T-helper 22 cell (primary cell): ENCODE measurements at regions not wholly inside any gene's neighbourhood (a gene's known extent, or its start where the extent isn't known, plus 50 kb on each side); places are given as distances from the start of the nearest gene placed in this dataset.
"Not testable (repeated sequence)": the region's sequence is repeated elsewhere in the genome, so short reads cannot be mapped to it uniquely, and the experiment has no call there.

Experiments
- DNase-seq: peaks from one replicate; pipeline ENCODE4 v3.0.0-alpha.2; 2020; ENCODE audit warnings: low read depth

DNA sequence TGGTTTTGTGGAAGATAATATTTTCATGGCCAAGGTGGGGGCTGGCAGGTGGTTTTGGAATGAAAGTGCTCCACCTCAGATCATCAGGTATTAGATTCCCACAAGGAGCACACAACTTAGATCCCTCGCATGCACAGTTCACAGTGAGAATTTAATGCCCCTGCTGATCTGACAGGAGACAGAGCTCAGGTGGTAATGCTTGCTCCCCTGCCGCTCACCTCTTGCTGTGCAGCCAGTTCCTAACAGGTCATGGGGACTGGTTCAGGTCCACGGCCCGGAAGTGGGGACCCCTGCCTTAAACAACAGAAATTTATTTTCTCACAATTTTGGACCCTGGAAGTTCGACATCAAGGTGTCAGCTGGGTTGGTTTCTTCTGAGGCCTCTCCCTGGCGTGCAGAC is 668.7 kb upstream of the ZNF608 start:
- DNase-seq: no peak

DNA sequence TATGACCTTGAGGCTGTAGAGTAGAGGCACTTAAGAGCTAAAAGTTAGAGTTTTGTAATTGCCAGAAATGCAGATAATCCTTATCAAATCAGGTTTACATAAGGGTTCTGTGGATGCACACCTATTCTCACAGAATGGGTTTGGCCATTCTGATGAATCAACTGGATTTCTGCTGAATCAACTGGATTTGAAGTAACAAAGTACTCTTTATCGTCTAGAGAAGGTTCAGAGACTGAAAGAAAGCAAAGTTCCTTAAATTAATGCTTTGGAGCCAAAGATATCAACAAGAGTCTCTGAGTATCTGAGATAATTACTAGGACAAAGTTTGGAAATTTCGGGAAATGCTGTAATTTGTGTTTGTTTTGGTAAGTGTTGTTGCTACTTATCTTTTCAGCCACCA is 669.6 kb upstream of the ZNF608 start:
- no peak for DNase-seq

DNA sequence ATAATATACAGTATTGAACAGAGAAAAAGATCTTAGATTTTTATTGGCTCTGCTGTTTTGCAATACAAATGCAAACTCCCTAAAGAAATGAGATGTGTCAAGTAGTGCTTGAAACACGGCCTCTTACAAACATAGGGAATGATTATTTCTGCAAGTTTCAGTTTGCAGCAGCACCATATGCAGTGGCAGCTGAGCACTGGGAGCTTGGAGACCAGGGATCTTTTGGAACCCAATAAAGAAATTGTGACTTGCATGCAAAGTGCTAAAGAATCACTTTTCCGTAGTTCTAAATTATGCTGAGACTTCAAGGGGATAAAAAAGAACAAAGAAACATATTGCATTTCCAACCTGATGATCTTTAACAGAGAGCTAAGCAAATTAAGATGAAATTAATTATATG is 674.6 kb upstream of the ZNF608 start:
- no peak for DNase-seq

DNA sequence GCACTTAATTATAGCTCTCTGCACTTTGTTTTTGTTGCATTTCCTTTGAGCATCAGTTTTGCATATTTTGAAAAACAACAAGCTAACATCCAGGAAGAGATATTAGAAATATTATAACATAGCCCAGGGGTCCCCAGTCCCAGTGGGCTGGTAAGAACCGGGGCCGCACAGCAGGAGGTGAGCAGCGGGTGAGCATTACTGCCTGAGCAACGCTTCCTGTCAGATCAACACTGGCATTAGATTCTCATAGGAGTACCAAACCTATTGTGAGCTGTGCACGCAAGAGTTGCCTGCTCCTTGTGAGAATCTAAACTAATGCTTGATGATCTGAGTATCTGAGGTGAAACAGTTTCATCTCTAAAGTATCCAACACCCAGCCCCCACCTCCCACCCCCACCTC is 675.9 kb upstream of the ZNF608 start:
- DNase-seq: no peak

DNA sequence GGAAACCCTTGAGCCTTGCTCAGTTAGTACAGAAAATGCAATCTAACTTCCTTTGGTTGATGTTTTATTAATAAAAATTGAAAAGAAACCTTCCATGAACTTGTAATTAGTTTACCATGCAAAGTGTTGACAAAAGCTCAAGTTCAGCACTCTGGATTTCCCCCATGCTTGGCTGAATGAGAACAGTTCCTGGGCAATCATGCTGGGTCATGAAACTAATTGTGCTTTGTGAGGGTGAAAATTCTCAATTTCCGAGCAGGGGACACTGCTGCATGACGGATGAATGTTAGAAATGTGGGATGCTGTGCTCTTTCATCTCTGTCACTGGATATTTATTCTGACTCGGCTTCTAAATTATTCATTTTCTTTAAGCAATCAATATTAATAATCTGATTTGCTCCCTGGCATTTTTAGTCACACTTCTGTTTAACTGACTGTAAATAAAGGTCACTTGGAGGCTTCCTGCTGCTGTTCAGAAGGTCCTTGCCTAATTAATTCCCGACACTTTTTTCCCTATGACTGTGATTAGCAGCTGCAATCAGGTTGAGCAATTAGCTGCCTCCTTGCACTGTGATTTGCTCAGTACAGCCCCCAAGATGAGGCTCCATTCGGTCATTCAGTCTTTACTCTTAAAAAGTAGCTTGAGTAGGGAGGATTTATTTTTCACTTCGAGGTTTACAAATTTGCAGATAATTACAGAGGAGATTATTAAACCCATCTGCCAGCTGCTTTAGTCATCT is 678.1 kb upstream of the ZNF608 start:
- DNase-seq: no peak

DNA sequence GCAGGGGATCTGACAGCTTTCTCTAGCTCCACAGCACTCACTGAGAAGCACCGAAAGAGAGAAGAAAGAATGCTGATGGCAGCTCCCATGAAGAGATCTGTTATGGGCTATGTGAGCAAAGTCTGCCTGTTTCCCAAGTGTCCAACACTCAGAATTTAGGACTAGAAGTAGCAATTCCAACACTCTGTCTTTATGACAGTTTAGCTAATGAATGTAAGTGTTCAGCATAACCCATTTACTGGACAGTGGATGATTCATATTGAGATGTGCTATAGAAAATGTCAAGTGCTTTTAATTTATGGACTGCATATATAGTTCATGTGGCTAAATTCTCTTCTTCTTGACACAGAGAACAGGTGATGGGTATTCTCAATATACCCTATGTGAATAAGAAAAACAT is 683.1 kb upstream of the ZNF608 start:
- no peak for DNase-seq

DNA sequence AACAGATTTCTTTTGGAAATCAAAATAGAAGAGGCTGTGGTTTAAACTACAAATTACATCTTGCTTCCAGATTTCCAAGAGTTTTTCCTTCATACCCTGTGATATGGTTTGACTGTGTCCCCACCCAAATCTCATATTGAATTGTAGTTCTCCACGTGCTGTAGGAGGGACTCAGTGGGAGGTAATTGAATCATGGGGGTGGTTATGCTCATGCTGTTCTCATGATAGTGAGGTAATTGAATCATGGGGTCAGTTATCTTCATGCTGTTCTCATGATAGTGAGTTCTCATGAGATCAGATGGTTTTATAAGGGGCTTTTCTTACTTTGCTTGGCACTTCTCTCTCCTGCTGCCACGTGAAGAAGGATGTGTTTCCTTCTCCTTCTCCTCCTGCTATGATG is 687.0 kb upstream of the ZNF608 start:
- no peak for DNase-seq

DNA sequence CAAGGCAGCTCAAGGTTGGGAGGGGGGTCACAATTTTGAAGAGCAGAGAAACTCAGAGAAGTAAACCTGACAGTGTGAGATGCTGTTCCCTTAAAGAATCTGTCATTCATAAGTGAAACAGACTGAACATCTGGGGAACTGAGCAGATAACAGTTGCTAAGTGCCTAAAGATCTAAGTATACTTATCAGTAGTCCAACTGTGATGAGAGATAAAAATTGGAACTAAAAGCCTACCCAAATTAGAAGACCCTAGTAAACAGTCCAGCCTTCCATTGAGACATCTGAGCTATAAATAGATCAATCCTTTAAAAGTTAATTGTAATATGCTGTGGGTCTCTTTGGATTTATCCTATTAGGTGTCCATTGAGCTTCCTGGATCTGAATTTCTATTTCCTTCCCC is 692.8 kb upstream of the ZNF608 start:
- DNase-seq: no peak

DNA sequence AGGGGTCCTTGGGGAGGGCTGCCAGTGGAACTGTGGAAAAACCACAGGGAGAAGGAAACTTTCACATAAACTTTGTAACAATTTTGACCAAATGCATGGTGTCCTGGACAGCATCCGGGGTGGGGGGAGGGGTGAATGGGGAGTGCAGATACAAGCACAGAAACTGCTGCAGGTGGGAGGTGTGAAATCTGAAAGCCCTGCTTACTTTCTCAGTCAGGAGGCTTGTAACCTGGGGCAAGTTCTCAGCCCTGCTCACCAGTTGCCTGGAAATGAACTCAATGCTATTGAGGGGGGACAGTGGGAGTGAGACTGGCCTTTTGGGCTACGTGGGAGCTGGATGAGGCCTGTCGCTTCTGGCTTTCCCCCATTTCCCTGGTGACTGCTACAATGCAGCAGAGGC is 694.5 kb upstream of the ZNF608 start:
- no peak for DNase-seq

DNA sequence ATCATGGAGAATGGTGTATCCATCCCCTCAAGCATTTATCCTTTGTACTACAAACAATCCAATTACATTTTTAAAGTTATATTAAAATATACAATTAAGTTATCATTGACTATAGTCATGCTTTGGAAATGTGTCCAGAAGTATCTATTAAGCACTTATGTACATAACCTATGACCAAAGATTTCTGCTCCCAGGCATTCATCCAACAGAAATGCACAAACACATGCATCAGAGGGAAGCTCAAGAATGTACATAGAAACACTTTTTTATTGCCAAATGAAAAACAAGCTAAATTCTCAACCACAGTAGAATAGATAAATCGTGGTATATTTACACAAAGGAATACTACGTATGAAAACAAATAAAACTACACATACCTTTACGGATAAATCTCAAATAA is 700.5 kb upstream of the ZNF608 start:
- no peak for DNase-seq

DNA sequence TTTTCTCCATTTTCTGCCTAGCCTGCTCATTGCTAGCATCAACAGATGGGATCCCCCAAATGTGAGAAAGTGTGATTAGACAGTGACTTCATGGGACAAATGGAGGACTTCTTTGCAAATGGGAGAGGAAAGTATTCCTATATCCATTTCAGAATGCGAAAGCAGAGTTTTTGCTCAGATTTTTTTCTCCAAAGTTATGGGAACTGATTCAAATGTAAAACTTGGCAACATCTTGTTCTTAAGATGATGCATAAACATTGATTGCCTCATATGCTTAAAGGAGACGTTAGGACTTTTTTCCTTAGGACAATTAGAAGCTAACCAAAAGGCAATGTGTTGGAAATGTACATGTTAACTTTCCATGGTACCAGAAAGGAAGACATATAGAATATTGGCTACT is 704.3 kb upstream of the ZNF608 start:
- no peak for DNase-seq

DNA sequence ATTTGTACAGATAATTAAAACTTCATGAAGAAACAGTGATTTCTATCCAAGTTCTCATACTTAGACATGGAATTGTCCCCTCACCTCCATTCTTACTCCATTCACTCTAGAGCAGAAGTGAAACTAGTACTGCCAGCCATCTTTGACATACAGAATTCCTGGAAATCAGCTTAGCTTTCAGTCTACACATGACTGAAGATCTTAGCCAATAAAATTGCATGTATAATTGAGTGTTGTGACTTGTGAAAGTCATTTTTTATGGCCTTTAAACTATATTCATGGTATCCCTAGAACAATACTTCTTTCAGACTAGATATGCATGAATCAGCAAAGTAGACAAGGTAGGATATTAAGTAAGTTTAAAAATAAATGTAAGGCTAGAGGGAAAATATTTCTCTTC is 705.2 kb upstream of the ZNF608 start:
- DNase-seq: no peak

DNA sequence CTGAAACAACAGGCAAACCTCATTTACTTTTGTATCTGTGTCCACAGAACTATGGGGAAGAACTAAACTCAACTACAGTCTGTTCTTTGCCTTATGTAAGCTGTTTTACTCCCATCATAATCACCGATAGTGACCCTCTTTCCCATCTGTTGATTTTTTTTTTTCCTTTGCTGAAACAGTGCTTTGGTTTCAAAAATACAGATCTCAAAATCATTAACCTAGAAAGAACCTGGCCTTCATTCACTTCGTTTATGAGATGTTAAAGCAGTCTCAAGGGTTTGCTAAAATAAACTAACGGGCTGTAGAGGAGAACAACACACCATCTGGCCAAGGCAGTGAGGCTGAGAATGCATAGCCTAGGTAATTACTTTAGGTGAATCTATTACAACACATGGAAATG is 706.6 kb upstream of the ZNF608 start:
- no peak for DNase-seq

DNA sequence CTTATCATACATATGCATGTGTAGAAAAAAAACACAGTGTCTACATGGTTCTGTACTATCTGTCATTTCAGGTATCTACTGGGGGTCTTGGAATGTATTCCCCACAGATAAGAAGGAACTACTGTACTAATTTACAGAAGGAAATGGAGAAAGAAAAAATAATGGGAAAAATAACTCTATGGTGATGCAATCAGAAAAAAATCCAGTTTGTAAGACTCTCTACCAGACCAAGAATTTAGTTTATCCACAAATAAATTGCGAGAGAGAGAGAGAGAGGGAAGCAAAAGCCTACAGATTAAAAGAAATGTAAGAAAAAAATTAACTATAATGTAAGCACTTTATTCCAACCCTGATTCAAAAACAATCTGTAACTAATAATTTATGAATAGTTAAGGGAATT is 708.6 kb upstream of the ZNF608 start:
- no peak for DNase-seq

DNA sequence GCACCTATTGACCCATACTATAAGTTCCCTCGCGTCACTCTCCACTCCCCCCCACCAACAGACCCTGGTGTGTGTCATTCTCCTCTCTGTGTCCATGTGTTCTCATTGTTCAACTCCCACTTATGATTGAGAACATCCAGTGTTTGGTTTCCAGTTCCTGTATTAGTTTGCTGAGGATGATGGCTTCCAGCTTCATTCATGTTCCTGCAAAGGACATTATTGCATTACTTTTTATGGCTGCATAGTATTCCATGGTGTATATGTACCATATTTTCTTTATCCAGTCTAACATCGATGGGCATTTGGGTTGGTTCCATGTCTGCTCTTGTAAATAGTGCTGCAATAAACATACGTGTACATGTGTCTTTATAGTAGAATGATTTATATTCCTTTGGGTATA is 709.6 kb upstream of the ZNF608 start:
- not testable (repeated sequence) for DNase-seq

DNA sequence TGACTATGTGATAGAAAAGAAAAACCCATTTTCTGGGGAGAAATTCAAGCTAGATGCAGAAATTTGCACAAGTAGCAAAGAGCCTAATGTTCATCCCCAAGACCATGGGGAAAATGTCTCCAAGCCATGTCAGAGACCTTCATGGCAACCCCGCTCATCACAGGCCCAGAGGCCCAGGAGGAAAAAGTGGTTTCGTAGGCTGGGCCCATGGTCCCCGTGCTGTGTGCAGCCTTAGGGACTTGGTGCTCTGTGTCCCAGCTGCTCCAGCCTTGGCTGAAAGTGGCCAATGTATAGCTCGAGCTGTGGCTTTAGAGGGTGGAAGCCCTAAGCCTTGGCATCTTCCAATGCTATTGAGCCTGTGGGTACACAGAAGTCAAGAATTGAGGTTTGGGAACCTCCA is 711.2 kb upstream of the ZNF608 start:
- no peak for DNase-seq

DNA sequence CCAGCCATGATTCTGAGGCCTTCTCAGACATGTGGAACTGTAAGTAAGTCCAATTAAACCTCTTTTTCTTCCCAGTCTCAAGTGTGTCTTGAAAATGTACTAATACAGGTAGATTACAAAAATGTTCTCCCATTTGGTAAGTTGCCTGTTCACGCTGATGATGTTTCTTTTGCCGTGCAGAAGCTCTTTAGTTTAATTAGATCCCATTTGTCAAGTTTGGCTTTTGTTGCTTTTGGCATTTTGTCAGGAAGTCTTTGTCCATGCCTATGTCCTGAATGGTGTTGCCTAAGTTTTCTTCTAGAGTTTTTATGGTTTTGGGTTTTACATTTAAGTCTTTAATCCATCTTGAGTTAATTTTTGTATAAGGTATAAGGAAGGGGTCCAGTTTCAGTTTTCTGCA is 712.5 kb upstream of the ZNF608 start:
- not testable (repeated sequence) for DNase-seq

DNA sequence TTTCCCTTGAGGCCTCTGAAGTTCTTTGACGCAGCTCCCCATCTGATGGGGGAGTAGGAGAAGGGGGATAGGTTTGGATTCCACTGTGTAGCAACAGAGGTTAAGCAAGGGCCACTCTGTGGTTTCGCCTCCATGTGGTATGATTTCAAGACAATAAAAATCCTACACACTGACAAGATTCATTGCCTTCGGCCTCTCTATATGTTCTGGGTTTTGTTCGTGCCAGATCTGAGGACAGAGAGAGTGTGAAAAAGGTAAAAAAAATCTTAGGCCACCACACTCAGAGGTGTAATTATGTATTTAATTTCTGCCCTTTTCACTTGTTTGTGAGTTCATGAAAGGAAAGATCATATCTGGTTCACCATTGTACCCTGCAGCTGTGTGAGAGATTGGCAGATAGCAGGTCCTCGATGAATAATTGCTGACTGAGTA is 715.2 kb upstream of the ZNF608 start:
- DNase-seq: no peak

DNA sequence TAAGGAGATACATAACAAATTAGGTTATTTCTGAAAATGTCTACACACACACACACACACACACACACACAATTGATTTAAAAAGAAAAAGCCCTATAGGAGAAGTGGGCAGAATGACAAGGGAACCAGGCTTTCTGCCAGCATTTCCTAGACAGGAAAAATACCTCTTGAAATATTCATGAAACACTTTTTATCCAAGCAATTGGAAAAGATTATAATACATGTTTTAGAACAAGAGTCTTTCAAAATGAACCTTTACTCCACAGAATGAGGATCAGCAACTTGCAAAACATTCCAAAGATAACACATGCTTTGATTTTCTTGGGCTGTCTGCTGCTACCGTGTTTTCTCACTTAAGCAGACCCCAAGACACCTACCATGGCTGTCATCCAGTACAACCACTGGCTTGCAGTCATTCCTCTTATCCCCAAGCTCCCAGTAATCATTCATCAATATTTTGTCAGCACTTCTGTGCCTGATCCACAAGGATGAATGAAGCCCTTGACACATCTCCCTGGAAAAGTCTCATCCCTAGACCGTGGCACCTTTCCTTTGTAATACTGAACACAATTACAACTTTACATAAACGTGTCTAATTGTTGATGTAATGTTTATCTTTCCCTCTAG is 717.1 kb upstream of the ZNF608 start:
- no peak for DNase-seq

DNA sequence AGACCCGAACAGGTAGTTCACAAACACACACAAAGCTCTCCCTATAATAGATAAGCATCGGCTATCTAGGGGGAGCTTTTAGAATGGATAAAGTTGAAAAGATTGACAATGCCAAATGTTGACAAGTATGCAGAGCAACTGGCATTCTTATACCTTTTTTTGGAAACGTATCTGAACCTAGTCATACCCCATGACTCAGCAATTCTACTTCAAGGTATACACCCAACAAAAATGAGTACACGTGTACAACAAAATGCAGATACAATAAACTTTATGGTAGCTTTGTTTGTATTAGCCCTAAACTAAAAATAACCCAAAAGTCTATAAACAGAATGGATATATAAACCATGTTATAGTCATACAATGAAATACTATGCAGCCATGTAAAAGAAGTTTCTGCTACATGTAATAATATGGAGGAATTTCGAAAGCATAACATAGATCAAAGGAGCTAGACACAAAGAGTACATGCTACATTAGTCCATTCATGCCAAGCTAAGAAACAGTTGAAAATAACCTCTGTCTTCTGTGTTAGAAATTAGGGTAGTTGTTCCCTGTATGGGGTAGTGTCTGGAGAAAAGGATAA is 718.5 kb upstream of the ZNF608 start:
- no peak for DNase-seq

DNA sequence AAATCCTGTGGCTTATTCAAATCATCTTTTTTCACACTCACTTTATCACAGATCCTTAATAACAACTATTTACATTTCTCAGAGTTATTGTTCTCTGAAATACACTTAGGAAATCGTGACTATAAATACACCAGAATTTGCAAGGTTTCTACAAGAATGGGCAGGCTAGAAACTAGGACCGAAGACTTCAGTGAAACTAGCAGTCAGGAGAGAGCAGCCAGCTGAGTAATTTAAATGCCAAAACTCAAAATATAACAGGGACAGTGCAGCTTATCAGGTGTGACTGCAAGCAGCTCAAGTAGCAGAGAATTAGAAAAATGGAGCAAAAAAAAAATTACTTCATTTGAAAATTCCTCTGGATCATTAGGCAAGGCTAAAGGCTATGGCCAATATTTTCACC is 719.3 kb upstream of the ZNF608 start:
- no peak for DNase-seq

DNA sequence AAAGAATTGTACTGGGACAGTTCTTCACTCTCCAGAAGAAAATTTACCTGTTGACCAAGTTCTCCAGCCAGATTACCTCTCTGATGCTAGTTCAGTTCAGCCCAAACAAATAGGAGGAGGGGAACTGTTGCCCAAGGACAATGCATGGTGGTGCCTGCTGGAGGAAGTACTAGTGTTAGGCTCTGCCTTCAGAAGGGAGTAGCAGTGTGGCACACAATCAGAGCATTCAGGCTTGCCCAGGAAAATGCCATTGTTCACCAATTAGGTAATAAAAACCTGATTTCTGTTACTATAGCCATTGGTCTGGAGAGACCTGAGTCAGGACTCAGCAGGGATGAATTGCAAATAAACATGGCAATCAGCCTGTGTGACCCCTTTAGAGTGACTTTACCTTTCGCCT is 720.8 kb upstream of the ZNF608 start:
- no peak for DNase-seq

DNA sequence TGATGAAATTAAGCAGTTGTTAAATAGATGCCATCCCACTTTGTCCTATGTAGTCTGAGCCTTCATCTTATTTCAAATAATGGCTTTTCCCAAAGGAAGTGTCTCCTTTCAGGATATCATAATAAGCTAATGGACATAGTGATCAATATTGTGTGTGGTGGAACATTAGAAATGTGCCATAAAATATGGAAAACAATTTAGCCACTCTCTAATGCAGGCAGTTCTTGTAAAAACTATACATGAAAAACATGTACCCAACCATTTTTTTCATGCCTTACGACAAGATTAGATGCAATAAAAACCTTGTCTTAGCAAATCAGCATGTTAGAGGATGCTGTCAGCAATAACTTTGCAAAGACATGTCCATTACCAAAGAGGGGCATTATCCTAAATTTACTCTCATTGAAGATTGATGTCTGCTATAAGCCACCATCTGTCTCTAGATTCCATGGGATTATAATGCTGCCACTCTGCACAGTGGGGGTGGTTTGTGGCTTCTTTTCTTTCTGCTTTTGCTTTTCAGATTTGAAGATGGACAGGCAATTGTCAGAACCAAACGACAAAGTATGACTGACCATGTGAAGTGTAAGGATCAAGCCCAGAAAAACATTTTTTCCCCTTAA is 724.0 kb upstream of the ZNF608 start:
- no peak for DNase-seq
